Loucy (cell line): ENCODE measurements at regions not wholly inside any gene's neighbourhood (a gene's known extent, or its start where the extent isn't known, plus 50 kb on each side); places are given as distances from the start of the nearest gene placed in this dataset.

Experiments
- H2AFZ ChIP-seq: fragments of 200-600 bp; sonication (generic); 2 replicates; pipeline ENCODE4 v1.6.0; 2016; ENCODE audit warnings: antibody characterized with exemption, mild to moderate bottlenecking, low read length, moderate library complexity
- H3F3A ChIP-seq: fragments of 200-600 bp; 2 replicates; pipeline ENCODE4 v1.6.0; 2016; ENCODE audit warnings: antibody characterized with exemption, low read depth, mild to moderate bottlenecking
- H3K27me3 ChIP-seq: fragments of 200-600 bp; sonication (generic); 2 replicates; pipeline ENCODE4 v1.6.1; 2014; ENCODE audit warnings: low read length, mild to moderate bottlenecking; ENCODE audit not compliant: insufficient read depth, poor library complexity, severe bottlenecking
- H3K36me3 ChIP-seq: fragments of 200-600 bp; sonication (generic); 2 replicates; pipeline ENCODE4 v1.6.1; 2016; ENCODE audit warnings: low read length; ENCODE audit not compliant: insufficient read depth
- H3K4me1 ChIP-seq: fragments of 200-600 bp; sonication (generic); 2 replicates; pipeline ENCODE4 v1.5.1; 2014; ENCODE audit warnings: low read length, mild to moderate bottlenecking; ENCODE audit not compliant: insufficient read depth, poor library complexity, severe bottlenecking
- H3K4me2 ChIP-seq: fragments of 200-600 bp; sonication (generic); 2 replicates; pipeline ENCODE4 v1.6.0; 2014; ENCODE audit warnings: antibody characterized with exemption, low read length, low read depth, mild to moderate bottlenecking; ENCODE audit not compliant: poor library complexity, severe bottlenecking
- H3K4me3 ChIP-seq: fragments of 200-600 bp; sonication (generic); 2 replicates; pipeline ENCODE4 v1.5.1; 2014; ENCODE audit warnings: low read length, mild to moderate bottlenecking, mixed read lengths; ENCODE audit not compliant: poor library complexity, severe bottlenecking
- H3K79me2 ChIP-seq: fragments of 200-600 bp; sonication (generic); 2 replicates; pipeline ENCODE4 v1.6.1; 2014; ENCODE audit warnings: low read length; ENCODE audit not compliant: insufficient read depth
- H3K9ac ChIP-seq: fragments of 200-600 bp; sonication (generic); 2 replicates; pipeline ENCODE4 v1.6.0; 2014; ENCODE audit warnings: mild to moderate bottlenecking, low read depth, low read length, moderate library complexity; ENCODE audit not compliant: poor library complexity, severe bottlenecking
- H3K9me2 ChIP-seq: fragments of 200-600 bp; sonication (generic); replicated peaks from 2 replicates; pipeline ENCODE4 v1.6.1; 2016; ENCODE audit warnings: low read depth, low read length, mixed read lengths
- H3K9me3 ChIP-seq: fragments of 200-600 bp; sonication (generic); 2 replicates; pipeline ENCODE4 v1.6.1; 2014; ENCODE audit warnings: mild to moderate bottlenecking, antibody characterized with exemption, low read length, low read depth; ENCODE audit not compliant: insufficient read depth
- H4K20me1 ChIP-seq: fragments of 200-600 bp; sonication (generic); 2 replicates; pipeline ENCODE4 v1.6.0; 2014; ENCODE audit warnings: antibody characterized with exemption, low read length, mild to moderate bottlenecking; ENCODE audit not compliant: insufficient read depth, poor library complexity, severe bottlenecking
- EZH2phosphoT487 ChIP-seq: fragments of 200-600 bp; IDR thresholded peaks from 2 replicates; pipeline ENCODE4 v1.6.1; 2018; ENCODE audit warnings: antibody characterized with exemption, mild to moderate bottlenecking, moderate library complexity, borderline replicate concordance
- TF ChIP-seq, protein P1 (sequence below): fragments of 200-600 bp; sonication (generic); conservative IDR thresholded peaks from 2 replicates; pipeline ENCODE4 v1.5.1; 2014; ENCODE audit warnings: mild to moderate bottlenecking, antibody characterized with exemption, low read length

- Histone ChIP-seq H4K20me1 (no peaks in the 10 kb centered on the region), H3K4me2 (no peak overlapping the region), H3K36me3 (no peaks in the 10 kb centered on the region), H3K79me2 (no peaks in the 10 kb centered on the region), H3K9me3 (no peaks in the 10 kb centered on the region), H3K9ac (no peak overlapping the region), H3K4me1 (peaks cover 10% of the 10 kb centered on the region), H3K4me3 (no peak overlapping the region), H3K27me3 (no peaks in the 10 kb centered on the region), H2AFZ (no peak overlapping the region), H3F3A (no peaks in the 10 kb centered on the region), H3K9me2 (no peaks in the 10 kb centered on the region)
- no peak for TF ChIP-seq EZH2phosphoT487
- TF ChIP-seq, protein P1, sequence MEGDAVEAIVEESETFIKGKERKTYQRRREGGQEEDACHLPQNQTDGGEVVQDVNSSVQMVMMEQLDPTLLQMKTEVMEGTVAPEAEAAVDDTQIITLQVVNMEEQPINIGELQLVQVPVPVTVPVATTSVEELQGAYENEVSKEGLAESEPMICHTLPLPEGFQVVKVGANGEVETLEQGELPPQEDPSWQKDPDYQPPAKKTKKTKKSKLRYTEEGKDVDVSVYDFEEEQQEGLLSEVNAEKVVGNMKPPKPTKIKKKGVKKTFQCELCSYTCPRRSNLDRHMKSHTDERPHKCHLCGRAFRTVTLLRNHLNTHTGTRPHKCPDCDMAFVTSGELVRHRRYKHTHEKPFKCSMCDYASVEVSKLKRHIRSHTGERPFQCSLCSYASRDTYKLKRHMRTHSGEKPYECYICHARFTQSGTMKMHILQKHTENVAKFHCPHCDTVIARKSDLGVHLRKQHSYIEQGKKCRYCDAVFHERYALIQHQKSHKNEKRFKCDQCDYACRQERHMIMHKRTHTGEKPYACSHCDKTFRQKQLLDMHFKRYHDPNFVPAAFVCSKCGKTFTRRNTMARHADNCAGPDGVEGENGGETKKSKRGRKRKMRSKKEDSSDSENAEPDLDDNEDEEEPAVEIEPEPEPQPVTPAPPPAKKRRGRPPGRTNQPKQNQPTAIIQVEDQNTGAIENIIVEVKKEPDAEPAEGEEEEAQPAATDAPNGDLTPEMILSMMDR = no peak
Measured at GRCh38 chr3:34034840-34035239, 236.4 kb downstream of the PDCD6IP start.

- H3K9me3 ChIP-seq = no peaks in the 10 kb centered on the region
- no peak overlapping the region for H3K4me3 ChIP-seq
- H3K9me2 ChIP-seq = no peaks in the 10 kb centered on the region
- no peaks in the 10 kb centered on the region for H3K27me3 ChIP-seq
- H3K4me1 ChIP-seq = peaks cover 10% of the 10 kb centered on the region
- no peak overlapping the region for H3K4me2 ChIP-seq
- H3K36me3 ChIP-seq = no peaks in the 10 kb centered on the region
- H2AFZ ChIP-seq = no peak overlapping the region
- H4K20me1 ChIP-seq = no peaks in the 10 kb centered on the region
- TF ChIP-seq, protein P1 = no peak
- no peak for TF ChIP-seq EZH2phosphoT487
- no peaks in the 10 kb centered on the region for H3F3A ChIP-seq
- no peaks in the 10 kb centered on the region for H3K79me2 ChIP-seq
- H3K9ac ChIP-seq = no peak overlapping the region
Measured at GRCh38 chr3:34035775-34036174, 237.3 kb downstream of the PDCD6IP start.

DNA sequence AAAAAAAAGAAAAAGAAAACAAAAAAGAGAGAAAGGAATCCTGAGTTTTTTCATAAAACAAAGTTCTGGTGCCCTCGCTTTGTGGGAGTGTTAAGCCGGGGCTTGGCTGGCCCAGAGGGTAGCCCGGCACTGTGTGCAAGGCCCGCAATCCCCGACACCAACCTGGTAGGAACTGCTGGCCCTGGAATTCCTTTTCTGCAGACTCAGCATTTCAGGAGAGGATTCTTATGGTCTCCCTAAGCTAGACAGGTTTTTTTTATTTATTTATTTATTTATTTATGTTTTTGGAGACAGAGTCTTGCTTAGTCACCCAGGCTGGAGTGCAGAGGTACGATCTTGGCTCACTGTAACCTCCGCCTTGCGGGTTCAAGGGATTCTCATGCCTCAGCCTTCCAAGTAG, 238.8 kb downstream of the PDCD6IP start:
- Histone ChIP-seq H3K9ac (no peak overlapping the region), H3K4me3 (no peak overlapping the region), H3K27me3 (no peaks in the 10 kb centered on the region), H3K9me3 (no peaks in the 10 kb centered on the region), H4K20me1 (no peaks in the 10 kb centered on the region), H2AFZ (no peak overlapping the region), H3K4me1 (peaks cover 10% of the 10 kb centered on the region), H3K9me2 (no peaks in the 10 kb centered on the region), H3K79me2 (no peaks in the 10 kb centered on the region), H3K4me2 (no peak overlapping the region), H3F3A (no peaks in the 10 kb centered on the region), H3K36me3 (no peaks in the 10 kb centered on the region)
- TF ChIP-seq, protein P1 = no peak
- no peak for TF ChIP-seq EZH2phosphoT487
